ENCODE measurements at regions not wholly inside any gene's neighbourhood (a gene's known extent, or its start where the extent isn't known, plus 50 kb on each side); places are given as distances from the start of the nearest gene placed in this dataset.

GRCh38 chr12:87807086-87807485, 222.1 kb downstream of the C12orf50 start:
- DNase-seq (ENCODE audit: low read depth) = no peak
- no peak overlapping the region for H3K4me3 ChIP-seq (ENCODE audit: low read length)
- no peak for TF ChIP-seq CTCF (conservative IDR thresholded peaks at IDR 0.05; ENCODE audit: low read length)

GRCh38 chr12:87806310-87806709, 222.9 kb downstream of the C12orf50 start:
- no peak for TF ChIP-seq CTCF (conservative IDR thresholded peaks at IDR 0.05; ENCODE audit: low read length)
- DNase-seq (ENCODE audit: low read depth) = no peak
- no peak overlapping the region for H3K4me3 ChIP-seq (ENCODE audit: low read length)

- no peak for DNase-seq (ENCODE audit: low read depth)
- no peak for TF ChIP-seq CTCF (conservative IDR thresholded peaks at IDR 0.05; ENCODE audit: low read length)
- no peak overlapping the region for H3K4me3 ChIP-seq (ENCODE audit: low read length)
Measured at GRCh38 chr12:87804386-87804785, 224.8 kb downstream of the C12orf50 start.

GRCh38 chr12:87802721-87803011, 226.5 kb downstream of the C12orf50 start:
- no peak for TF ChIP-seq CTCF (conservative IDR thresholded peaks at IDR 0.05; ENCODE audit: low read length)

GRCh38 chr12:87801860-87802720, 227.1 kb downstream of the C12orf50 start:
- H3K4me3 ChIP-seq (ENCODE audit: low read length) = no peak overlapping the region
- DNase-seq (ENCODE audit: low read depth) = no peak
- TF ChIP-seq CTCF (conservative IDR thresholded peaks at IDR 0.05; ENCODE audit: low read length) = no peak

More at GRCh38 chr12:87802721-87803011, 226.5 kb downstream of the C12orf50 start:
- DNase-seq (ENCODE audit: low read depth) = no peak
- no peak overlapping the region for H3K4me3 ChIP-seq (ENCODE audit: low read length)

- TF ChIP-seq CTCF (conservative IDR thresholded peaks at IDR 0.05; ENCODE audit: low read length) = no peak
- no peak overlapping the region for H3K4me3 ChIP-seq (ENCODE audit: low read length)
- DNase-seq (ENCODE audit: low read depth) = peak; percentile 11
Measured at GRCh38 chr12:87796961-87797516, 232.2 kb downstream of the C12orf50 start.

GRCh38 chr12:87795555-87795954, 233.6 kb downstream of the C12orf50 start:
- DNase-seq (ENCODE audit: low read depth) = no peak
- TF ChIP-seq CTCF (conservative IDR thresholded peaks at IDR 0.05; ENCODE audit: low read length) = no peak
- no peak overlapping the region for H3K4me3 ChIP-seq (ENCODE audit: low read length)

All from AG10803 (cell line).